ENCODE measurements at regions not wholly inside any gene's neighbourhood (a gene's known extent, or its start where the extent isn't known, plus 50 kb on each side); places are given as distances from the start of the nearest gene placed in this dataset.

DNA sequence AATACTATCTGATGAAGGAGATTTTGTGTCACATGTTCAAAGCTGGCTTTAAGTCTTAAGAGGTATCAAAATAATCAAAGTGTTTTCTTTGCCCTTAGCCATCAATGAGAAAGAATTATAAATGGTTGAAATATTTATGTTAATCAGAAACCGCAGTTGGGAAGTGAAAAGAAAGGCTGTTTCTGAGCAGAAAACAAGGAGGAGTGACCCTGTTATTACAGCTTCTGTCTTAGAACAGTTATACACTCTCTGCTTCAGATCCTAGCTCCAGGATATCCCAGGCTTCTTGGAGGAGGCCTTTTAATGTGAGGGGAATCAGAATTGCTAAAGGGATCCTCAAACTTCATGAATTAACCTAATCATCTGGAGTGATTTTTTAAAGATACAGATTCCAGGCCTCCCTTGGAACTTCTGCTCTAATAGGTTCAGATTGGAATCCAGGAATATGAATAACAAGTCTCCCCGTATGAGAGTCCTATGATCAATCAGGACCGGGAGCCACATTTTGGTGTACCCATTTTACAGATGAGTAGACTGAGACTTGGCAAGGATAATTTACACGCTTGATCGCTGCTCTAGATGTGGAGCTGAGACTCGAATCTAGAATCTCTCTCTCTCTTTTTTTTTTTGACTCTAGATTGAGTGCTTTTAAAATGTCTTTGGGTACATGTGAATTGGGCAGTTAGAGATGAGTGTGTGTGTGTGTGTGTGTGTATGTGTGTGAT is 50.8 kb upstream of the JAG1 start:
- DNase-seq (no peak), ATAC-seq (no peak)
- H3K9me3 Mint-ChIP-seq: peaks cover 13 to 14% of the 10 kb centered on the region in 2 donors
- H3K27me3 Mint-ChIP-seq: peaks cover 44% of the 10 kb centered on the region
- no peaks in the 10 kb centered on the region for H3K4me1 Mint-ChIP-seq
- H3K4me3 Mint-ChIP-seq: no peak overlapping the region
- H3K27ac Mint-ChIP-seq: no peak overlapping the region

DNA sequence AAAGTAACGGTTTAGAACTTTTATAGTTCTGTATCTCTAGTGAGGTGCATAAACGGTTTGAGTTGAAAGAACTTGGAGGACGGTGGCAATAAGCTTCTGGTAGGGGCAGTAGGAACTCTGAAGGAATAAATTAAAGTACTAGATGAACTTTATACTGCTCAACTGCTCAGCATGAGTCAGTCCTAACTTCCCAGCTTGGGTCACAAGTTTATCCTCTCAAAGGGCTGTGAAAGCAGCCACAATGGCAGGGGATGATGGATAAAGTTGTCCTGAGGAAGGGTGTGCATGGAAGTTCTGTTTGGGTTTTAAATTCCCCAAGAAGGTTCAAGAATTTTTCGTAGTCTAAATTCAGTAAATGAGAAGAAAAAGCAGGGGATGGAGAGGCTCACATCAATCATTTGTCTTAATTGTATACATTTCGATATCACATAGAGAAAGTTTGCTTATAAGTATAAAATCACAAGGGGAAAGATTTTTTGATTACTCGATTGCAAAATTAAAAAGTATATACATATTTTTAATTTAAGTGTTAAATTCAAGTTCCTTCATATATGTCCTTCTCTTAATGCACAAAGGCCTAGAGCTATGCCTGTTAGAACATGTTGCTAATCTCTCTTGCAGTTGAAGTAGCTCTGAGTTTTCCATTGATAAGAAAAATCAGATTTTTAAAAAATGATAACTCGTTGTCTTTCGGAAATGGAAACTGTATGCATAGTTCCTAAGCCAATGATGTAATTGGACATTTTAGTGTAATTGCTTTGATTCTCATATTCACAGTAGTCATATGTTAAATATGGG is 55.3 kb upstream of the JAG1 start:
- DNase-seq (no peak), ATAC-seq (no peak)
- Mint-ChIP-seq H3K27ac (no peak overlapping the region), H3K27me3 (peaks cover 13% of the 10 kb centered on the region), H3K4me3 (no peak overlapping the region), H3K4me1 (no peaks in the 10 kb centered on the region), H3K9me3 (peaks cover 11 to 20% of the 10 kb centered on the region in 2 donors)

DNA sequence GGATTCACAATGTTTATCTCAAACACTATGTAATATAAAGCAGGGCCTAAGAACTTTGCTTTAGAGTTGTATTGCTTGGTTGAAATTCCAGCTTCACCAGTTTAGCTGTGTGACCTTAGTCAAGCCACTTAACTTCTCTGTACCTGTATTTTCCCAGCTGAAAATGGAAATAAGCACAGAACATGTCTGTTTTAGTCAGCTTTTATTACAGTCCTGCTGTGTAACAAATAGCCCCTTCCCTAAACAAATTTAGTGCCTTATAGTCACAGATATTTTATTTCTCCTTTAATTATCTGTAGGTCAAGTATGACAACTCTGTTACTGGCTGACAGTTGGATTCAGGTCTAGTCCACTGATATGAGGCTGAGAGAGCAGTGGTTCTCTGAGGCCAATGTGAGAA is 56.0 kb upstream of the JAG1 start:
- Mint-ChIP-seq H3K27me3 (peaks cover 13% of the 10 kb centered on the region), H3K9me3 (peaks cover 11 to 20% of the 10 kb centered on the region in 2 donors), H3K4me3 (no peak overlapping the region), H3K4me1 (no peaks in the 10 kb centered on the region), H3K27ac (no peak overlapping the region)
- ATAC-seq (no peak), DNase-seq (no peak)

DNA sequence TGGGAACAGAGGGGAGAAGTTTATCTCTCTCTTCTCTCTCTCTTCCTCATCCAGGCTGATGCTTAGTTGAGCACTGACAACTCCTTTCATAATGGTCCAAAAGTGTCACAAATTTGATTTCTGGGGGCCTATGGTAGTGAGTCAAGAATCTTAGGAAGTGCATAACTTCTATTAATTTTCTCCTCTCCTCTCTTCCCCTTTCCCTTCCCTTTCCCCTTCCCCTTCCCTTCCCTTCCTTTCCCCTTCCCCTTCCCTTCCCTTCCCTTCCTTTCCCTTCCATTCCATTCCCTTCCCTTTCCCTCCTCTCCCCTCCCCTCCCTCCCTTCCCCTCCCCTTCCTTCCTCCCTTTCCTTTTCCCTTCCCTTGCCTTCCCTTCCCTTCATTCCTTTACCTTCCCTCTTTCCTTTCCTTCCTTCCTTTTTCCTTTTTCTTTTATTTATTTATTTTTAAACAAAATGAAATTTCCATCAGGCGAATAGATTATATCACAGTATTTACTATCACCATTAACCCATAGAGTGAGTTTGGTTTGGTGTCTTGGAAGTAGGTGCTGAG is 56.9 kb upstream of the JAG1 start:
- Mint-ChIP-seq H3K4me1 (no peaks in the 10 kb centered on the region), H3K9me3 (peaks cover 11 to 20% of the 10 kb centered on the region in 2 donors), H3K27ac (no peak overlapping the region), H3K4me3 (no peak overlapping the region), H3K27me3 (peaks cover 18% of the 10 kb centered on the region)
- ATAC-seq (no peak), DNase-seq (no peak)

DNA sequence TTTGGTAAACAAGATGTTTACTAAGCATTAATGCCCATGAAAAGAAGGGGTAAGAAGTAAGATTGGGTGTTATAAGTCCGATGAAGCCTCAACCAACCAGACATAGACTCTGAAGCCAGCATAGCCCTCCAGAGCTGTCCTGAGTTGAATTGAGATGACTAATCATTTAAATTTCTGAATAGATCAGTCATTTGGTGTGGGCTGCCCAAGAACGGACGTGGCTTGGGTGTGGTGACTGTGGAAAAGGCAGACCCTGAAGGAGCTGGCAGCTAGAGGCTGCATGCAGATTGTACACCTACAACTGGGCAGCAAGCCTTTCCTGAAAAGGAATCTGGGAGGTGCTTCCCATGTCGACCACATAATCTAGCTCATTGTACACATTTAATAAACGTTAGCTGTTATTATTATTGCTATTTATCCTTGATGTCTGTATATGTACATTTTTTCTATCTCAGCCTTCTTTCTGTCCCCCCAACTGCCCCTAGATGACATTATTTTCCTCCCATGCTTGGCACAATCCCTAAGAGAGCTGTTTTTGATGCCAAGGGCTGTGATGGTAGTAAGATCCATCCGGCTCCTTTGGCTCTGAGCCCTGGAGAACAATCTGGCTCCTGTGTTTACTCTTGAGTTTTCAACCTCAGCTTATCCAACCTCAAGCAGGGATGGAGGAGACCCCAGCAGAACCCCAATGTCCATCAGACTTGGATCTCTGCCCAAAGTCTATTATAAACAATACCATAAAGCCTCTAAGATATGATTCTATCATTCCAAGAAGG is 57.6 kb upstream of the JAG1 start:
- H3K27me3 Mint-ChIP-seq: peaks cover 18% of the 10 kb centered on the region
- no peaks in the 10 kb centered on the region for H3K4me1 Mint-ChIP-seq
- H3K4me3 Mint-ChIP-seq: no peak overlapping the region
- no peak overlapping the region for H3K27ac Mint-ChIP-seq
- ATAC-seq: no peak
- DNase-seq: no peak
- H3K9me3 Mint-ChIP-seq: peaks cover 11 to 20% of the 10 kb centered on the region in 2 donors

DNA sequence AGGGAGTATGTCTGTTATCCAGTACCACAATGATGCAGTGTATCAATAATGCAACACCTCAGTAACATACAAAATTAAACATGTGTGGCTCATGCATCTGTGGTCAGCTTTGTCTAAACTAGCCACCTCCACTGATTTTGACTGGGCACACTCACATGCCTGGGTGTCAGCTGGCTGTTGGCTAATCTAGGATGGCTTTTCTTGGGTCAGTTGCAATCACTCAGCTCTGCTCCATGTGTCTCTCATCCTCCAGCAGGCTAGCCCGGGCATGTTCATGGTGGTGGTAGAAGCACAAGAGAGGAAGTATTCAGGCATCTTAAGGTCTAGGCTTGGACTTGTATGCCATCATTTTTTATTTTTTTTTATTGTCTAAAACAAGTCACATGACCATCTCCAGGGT is 59.3 kb upstream of the JAG1 start:
- Mint-ChIP-seq H3K27ac (peak overlapping the region in 1 of 2 donors; percentile 52), H3K4me1 (no peaks in the 10 kb centered on the region), H3K9me3 (peaks cover 2 to 9% of the 10 kb centered on the region in 2 donors), H3K27me3 (peaks cover 12% of the 10 kb centered on the region), H3K4me3 (no peak overlapping the region)
- DNase-seq (no peak), ATAC-seq (no peak)

DNA sequence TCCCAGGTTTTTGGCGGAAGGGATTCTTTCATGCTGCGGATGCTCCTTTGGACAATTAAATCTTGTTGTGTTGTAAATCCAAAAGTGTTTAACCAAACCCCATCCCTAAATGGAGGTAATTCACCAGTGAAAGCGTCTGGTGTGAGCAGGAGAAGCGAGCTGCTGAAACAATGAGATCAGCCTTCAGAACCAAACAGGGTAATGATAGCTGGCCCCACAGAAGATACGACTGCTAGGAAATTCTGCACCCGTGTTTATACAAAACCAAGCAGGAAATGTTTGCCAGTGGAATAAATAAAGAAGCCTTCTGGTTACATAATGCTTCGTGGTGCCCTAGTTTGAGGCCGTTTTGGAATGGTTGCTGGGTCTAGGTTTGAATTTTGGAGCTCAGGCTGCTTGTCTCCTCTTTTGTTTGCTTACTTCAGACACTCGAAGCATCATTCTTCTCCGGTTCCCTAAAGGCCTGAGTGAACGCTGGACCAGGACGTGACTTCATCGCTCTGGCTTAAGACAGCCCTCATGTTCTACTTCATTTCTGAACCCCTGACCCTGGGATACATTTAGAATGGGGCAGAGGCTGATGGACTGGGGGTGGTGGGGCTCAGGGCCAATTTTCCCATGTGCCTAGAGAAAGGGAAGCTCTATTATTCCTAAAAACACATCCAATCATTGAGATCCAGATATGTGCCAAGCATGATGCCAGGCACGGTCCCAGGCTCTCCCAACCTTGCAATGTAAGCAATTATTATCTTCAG is 61.6 kb upstream of the JAG1 start:
- peaks cover 0 to 6% of the 10 kb centered on the region in 2 donors for H3K9me3 Mint-ChIP-seq
- peaks cover 14% of the 10 kb centered on the region for H3K27me3 Mint-ChIP-seq
- H3K4me1 Mint-ChIP-seq: no peaks in the 10 kb centered on the region
- no peak for ATAC-seq
- H3K27ac Mint-ChIP-seq: no peak overlapping the region
- DNase-seq: no peak
- no peak overlapping the region for H3K4me3 Mint-ChIP-seq

DNA sequence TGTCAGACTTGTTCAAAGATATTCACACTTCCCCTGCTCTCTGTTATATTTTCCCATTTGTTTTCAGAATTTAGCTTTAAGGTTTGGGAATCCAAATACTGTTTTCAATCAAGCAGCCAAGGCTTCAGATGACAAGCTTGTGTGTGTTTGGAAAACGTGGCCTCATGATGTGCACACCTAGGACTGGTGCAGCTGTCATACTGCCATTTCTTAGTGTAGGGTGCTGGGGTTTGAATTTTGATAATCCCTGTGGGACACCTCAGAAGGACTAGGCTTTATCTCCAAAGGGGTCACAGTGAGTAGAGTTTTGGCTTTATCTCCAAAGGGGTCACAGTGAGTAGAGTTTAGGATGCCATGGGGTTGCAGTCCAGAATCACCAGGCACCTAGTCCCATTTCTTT is 65.3 kb upstream of the JAG1 start:
- Mint-ChIP-seq H3K4me3 (no peak overlapping the region), H3K27me3 (peaks cover 35% of the 10 kb centered on the region), H3K27ac (no peak overlapping the region), H3K4me1 (no peaks in the 10 kb centered on the region), H3K9me3 (no peaks in the 10 kb centered on the region)
- ATAC-seq (no peak), DNase-seq (no peak)

DNA sequence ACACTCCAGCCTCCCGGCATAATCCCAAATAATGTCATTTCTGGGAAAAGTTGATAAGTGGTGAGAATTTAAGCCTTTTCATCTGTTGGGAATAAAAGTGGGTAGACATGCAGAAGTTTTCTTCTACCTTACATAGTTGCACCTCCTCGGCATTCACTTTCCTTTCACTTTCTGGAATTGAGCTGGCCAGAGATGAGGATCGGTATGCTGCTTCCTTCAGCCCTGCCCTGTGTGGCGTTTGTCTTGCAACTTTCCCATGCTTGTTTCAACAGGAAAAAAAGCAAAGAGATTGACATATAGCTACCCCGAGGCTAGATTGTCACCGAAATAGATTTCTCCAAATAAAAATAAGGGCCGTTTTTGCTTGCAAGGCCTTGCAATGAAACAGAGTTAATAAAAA is 65.8 kb upstream of the JAG1 start:
- Mint-ChIP-seq H3K4me1 (no peaks in the 10 kb centered on the region), H3K27me3 (peaks cover 35% of the 10 kb centered on the region), H3K27ac (no peak overlapping the region), H3K4me3 (no peak overlapping the region), H3K9me3 (no peaks in the 10 kb centered on the region)
- no peak for ATAC-seq
- DNase-seq: no peak

DNA sequence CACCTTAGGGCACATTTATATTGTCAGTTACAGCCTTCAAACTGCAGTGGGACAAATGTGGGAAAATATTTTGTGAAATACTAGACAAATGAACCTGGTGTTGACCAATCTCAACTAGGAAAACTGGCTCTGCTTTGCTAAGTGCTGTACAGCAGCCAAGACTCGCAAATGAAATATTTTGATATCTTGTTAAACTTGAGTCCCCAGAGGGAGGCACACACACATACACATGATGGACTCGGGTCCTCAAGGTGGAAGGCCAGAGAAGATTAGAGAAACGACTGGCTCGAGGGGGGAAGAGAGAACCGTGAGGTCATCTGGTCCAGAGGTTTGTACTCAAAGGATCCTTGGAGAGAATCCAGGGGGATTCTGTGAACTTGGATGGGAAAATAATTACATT is 67.3 kb upstream of the JAG1 start:
- H3K9me3 Mint-ChIP-seq: no peaks in the 10 kb centered on the region
- no peak for ATAC-seq
- peaks cover 29% of the 10 kb centered on the region for H3K27me3 Mint-ChIP-seq
- H3K4me1 Mint-ChIP-seq: no peaks in the 10 kb centered on the region
- no peak overlapping the region for H3K4me3 Mint-ChIP-seq
- no peak for DNase-seq
- H3K27ac Mint-ChIP-seq: no peak overlapping the region

DNA sequence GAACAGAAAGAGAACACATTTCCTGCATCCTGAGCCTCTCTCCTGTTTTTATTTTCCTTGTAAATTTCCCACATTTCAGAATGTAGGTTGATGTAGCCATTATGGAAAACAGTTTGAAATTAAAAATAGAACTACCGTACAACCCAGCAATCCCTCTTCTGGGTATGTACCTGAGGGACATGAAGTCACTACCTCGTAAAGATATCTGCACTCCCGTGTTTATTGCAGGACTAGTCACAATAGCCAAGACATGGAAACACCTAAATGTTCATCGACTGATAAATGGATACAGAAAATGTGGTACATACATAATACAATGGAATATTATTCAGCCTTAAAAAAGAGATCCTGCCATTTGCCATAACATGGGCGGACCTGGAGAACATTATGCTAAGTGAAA is 72.0 kb upstream of the JAG1 start:
- Mint-ChIP-seq H3K27ac (no peak overlapping the region), H3K4me3 (no peak overlapping the region), H3K27me3 (peaks cover 26% of the 10 kb centered on the region), H3K4me1 (no peaks in the 10 kb centered on the region), H3K9me3 (no peaks in the 10 kb centered on the region)
- DNase-seq (no peak), ATAC-seq (no peak)

DNA sequence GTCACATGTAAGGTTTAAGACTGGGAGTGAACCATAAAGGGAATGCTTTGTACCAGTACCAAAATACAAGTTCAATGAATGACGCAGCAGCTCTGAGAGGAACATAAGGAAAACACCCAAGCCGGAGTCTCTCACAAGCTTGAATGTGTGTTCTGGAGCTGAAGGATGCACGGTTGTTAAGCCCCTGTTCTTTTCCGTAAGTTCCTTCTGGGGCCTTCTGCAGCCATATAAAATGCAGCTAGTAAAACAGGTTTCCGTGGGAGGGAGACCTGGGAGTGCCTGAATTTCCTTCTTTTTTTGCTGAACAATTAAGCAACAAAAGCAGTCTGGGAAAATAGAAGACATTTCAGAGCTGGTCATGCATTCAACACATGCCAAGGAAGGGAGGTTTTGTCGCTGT is 73.2 kb upstream of the JAG1 start:
- no peak overlapping the region for H3K27ac Mint-ChIP-seq
- H3K27me3 Mint-ChIP-seq: peaks cover 19% of the 10 kb centered on the region

DNA sequence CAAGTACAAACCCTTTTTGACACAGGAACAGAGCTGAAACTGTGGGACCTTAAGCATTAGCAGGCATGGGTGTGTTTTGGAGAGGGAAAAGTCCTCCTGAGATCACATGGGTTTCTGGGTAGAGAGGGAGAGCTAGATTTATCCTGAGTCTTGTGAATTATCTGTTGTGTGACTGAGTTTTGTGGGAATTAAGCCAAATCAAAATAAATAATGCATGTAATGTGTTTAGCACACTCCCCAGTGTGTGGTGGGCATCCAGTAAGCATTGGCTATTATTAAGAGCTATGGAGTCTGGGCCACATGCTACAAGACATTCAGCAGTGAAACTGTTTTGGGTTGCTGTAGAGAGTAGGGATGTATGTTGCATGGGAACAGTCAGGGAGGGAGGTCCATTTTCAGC is 75.3 kb upstream of the JAG1 start:
- Mint-ChIP-seq H3K27ac (no peak overlapping the region), H3K4me1 (no peaks in the 10 kb centered on the region), H3K27me3 (peaks cover 10% of the 10 kb centered on the region), H3K9me3 (no peaks in the 10 kb centered on the region), H3K4me3 (no peak overlapping the region)
- DNase-seq (no peak), ATAC-seq (no peak)

More for the DNA sequence above, 73.2 kb upstream of the JAG1 start:
- no peaks in the 10 kb centered on the region for H3K9me3 Mint-ChIP-seq
- DNase-seq: no peak
- ATAC-seq: no peak
- H3K4me3 Mint-ChIP-seq: no peak overlapping the region
- H3K4me1 Mint-ChIP-seq: no peaks in the 10 kb centered on the region

DNA sequence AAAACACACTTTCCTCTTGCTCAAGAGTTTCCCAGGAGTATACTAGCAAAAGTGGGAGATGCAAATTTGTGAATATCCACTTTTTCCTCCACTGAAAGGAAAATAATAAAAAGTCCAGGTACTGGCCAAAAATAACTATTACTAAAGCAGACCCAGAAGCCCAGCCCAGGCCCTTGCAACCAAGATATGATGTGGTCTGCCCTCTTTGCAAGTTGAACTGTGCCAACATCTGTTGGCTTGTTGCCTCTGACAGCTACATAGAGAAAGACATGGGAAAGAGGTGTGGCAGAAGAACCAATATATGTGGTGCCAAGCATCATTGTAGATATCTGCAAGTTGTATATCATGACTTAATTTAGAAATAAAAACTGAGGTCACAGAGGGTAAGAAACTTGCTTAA is 78.4 kb upstream of the JAG1 start:
- DNase-seq (no peak), ATAC-seq (no peak)
- no peaks in the 10 kb centered on the region for H3K9me3 Mint-ChIP-seq
- H3K27ac Mint-ChIP-seq: no peak overlapping the region
- no peaks in the 10 kb centered on the region for H3K4me1 Mint-ChIP-seq
- H3K4me3 Mint-ChIP-seq: no peak overlapping the region
- H3K27me3 Mint-ChIP-seq: peaks cover 38% of the 10 kb centered on the region

DNA sequence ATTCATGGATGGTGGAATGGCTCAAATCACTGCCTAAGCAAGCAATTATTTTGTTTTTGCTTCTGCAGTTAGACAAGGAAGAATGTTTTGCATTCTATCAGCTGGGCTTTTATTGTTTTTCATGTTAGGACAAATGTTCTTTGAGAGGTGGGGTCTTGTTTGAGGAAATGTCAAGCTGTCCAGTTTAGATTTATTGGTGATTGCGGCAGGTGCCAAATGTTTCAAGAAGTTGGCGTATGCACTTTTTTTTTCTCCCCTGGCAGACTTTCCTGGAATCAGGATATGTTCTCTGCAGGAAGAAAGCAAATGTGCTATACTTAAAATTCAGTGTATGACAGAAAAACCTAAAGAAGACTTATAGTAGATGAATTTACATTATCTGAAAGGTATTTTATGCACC is 81.0 kb upstream of the JAG1 start:
- Mint-ChIP-seq H3K4me3 (no peak overlapping the region), H3K27me3 (peaks cover 29% of the 10 kb centered on the region), H3K9me3 (no peaks in the 10 kb centered on the region), H3K27ac (no peak overlapping the region), H3K4me1 (no peaks in the 10 kb centered on the region)
- DNase-seq: no peak
- no peak for ATAC-seq

Measured in stimulated activated naive CD8-positive, alpha-beta T cell treated with anti-CD3 and anti-CD28 coated beads, Interleukin-15, amount 100 ng/mL, for 72 hours (primary cell).